ENCODE measurements at regions not wholly inside any gene's neighbourhood (a gene's known extent, or its start where the extent isn't known, plus 50 kb on each side); places are given as distances from the start of the nearest gene placed in this dataset.

GRCh38 chr13:76387566-76387965 lies 498.6 kb downstream of the KCTD12 start:
- TF ChIP-seq NFRKB (IDR thresholded peaks at IDR 0.05), result no peak
- no peak for TF ChIP-seq SUZ12 (IDR thresholded peaks at IDR 0.05)
- TF ChIP-seq BHLHE40 (IDR thresholded peaks at IDR 0.05; ENCODE audit: borderline replicate concordance), result no peak
- TF ChIP-seq FOXK2 (IDR thresholded peaks at IDR 0.05), result no peak
- no peak for TF ChIP-seq ELF4 (IDR thresholded peaks at IDR 0.05)
- TF ChIP-seq SP1 (IDR thresholded peaks at IDR 0.05), result no peak
- no peak for TF ChIP-seq TARDBP (IDR thresholded peaks at IDR 0.05)
- TF ChIP-seq PKNOX1 (IDR thresholded peaks at IDR 0.05), result no peak
- TF ChIP-seq HDGF (IDR thresholded peaks at IDR 0.05; ENCODE audit: borderline replicate concordance), result no peak
- TF ChIP-seq L3MBTL2 (conservative IDR thresholded peaks at IDR 0.05), result no peak

All from HEK293T (cell line).